HG03565 (cell line): ENCODE measurements at regions not wholly inside any gene's neighbourhood (a gene's known extent, or its start where the extent isn't known, plus 50 kb on each side); places are given as distances from the start of the nearest gene placed in this dataset.
A peak's percentile ranks its signal among the peaks of the same experiment; 100 is the strongest.

Source experiments
- ATAC-seq: cut with Tn5 transposase; IDR thresholded peaks from one replicate; pipeline ENCODE4 v1.9.1; 2021; ENCODE audit warnings: mild to moderate bottlenecking, moderate library complexity; ENCODE audit not compliant: unreplicated experiment

DNA sequence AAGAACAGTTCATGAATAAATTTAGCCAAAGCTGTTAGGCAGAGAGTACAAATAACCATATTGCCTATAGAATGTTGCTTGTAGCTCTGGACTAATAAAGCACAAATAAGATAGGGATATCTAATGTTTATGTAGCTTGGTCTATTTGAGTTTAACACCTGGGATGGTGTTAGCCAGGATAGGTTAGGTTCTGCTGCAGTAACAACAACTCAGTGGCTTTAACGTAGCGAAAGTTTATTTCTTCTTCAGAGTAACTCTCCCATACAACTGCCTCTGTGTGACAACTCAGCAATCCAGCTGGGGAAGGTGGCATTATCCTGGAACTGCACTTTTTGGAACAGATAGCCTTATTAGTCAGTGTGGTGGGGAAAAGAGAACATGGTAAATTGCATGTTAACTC lies 52.2 kb upstream of the STEAP4 start:
- no peak for ATAC-seq

DNA sequence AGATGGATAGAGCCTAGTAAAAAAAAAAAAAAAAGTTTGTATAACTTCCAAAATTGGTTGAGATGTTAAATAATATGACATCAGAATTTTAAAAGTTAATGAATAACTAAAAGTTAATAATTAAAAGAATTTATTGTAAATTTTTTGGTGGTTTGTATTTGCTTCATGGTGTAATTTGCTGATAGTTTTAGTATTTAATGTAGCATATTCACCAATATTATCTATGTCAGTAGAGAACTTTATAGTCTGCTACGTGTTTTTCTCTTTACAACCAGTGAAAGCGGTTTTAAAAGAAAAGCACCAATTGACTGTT lies 51.8 kb upstream of the STEAP4 start:
- ATAC-seq = no peak

DNA sequence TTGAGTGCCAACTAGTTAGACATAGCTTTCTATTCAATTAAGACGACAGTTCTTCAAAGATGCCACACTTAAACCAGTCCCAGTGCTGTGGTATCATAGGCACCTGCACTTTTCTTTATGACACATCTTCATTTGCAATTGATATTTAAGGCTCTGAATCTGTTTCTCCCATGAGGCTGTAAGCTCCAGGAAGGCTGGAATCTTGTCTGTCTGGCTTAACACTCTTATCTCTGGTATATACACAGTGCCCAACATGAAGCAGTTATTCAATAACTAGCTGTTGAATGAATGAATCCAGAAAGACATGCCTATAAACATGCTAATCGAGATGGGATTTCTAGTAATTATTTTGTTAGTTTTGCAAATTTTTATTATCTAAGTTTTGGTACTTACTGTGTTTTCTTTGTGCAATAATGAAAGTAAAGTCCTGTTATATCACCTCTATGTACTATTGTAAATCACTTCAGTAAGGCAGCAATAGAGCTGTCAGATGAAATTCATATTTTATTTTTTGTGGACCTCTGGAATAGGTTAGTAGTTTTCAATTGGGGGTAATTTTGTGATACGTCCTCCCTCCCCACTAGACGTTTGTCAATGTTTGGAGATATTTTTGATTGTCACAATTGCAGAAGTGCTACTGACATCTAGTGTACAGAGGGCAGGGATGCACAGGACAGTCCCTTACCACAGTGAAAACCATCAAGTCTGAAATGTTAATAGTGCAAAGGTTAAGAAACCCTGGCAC lies 51.3 kb upstream of the STEAP4 start:
- peak; percentile 62 for ATAC-seq

DNA sequence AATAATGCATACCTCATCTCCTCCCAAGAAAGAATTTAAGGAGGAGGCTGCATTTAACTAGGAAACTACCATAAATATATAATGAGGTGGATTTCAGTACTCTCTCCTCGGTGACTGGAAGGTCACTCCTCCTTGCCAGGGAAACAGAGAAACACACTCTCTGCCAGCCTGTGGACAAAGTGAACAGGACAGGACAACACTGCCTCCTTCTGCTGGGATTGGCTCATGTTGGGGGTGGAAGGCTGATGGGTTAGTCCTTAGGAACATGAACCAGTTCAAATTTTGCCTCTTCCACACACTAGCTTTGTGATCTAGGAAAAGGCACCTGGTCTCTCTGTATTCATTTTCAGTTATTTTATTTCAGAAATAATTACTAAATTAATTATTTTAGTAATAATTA lies 50.6 kb upstream of the STEAP4 start:
- ATAC-seq = no peak
